K562 (cell line): ENCODE measurements at regions not wholly inside any gene's neighbourhood (a gene's known extent, or its start where the extent isn't known, plus 50 kb on each side); places are given as distances from the start of the nearest gene placed in this dataset.

ENCODE experiments used
- ATAC-seq: fragments of 200-7000 bp; cut with Tn5 transposase; 3 replicates; pipeline ENCODE4 v1.9.1; 2020; ENCODE audit warnings: moderate library complexity
- BruUV-seq: library from RNA; stranded (reverse); fragments of 400-500 nt; replicated peaks from 2 replicates; lab custom pipeline; 2021; lab: Mats Ljungman, UMichigan
- CTCF ChIA-PET: fragments of 300-600 bp; formaldehyde crosslinking; extraction: SDS; loops from one replicate; lab custom pipeline; 2021; ENCODE audit warnings: low intra/inter-chr PET ratio; lab: Yijun Ruan, JAX
- POLR2A ChIA-PET: fragments of 300-600, 350-650 bp; sonication (Branson Sonifier 250); formaldehyde crosslinking; extraction: SDS; loops from one replicate; lab custom pipeline; 2021; ENCODE audit warnings: antibody characterized with exemption, inconsistent platforms; lab: Yijun Ruan, JAX
- DNase-seq, 4 experiments: peaks; one replicate each; pipeline versions ENCODE4 v3.0.0 to v3.0.0-alpha.2; 2011 to 2018; ENCODE audit warnings: low spot score in 3 of 4, mixed read lengths in 3 of 4; ENCODE audit errors: extremely low read depth in 1 of 4
- FAIRE-seq: peaks from 2 replicates; lab custom pipeline; 2011; peaks lifted over from hg19 to GRCh38; lab: Jason Lieb, UNC
- H2AFZ ChIP-seq: 2 replicates; pipeline ENCODE4 v1.6.0; 2011; ENCODE audit warnings: low read depth, low read length, control low read depth, inconsistent platforms
- H3K27ac ChIP-seq: fragments of 200-600 bp; 3 replicates; pipeline ENCODE4 v1.8.0; 2011; ENCODE audit warnings: low read depth, mild to moderate bottlenecking, control low read depth, inconsistent platforms, low read length, moderate library complexity, mixed read lengths; ENCODE audit errors: extremely low read depth
- H3K27me3 ChIP-seq, 2 experiments: fragments of 300-600 bp in 1 of 2; 2 replicates in 1 of 2; 3 replicates in 1 of 2; pipeline versions ENCODE4 v1.6.0 to v1.8.0; 2011; ENCODE audit warnings: inconsistent platforms in 2 of 2, low read length in 2 of 2, mild to moderate bottlenecking in 1 of 2, mixed read lengths in 1 of 2, moderate library complexity in 1 of 2; ENCODE audit not compliant: control insufficient read depth in 2 of 2, insufficient read depth in 2 of 2
- H3K36me3 ChIP-seq: fragments of 300-600 bp; 3 replicates; pipeline ENCODE4 v1.8.0; 2011; ENCODE audit warnings: mild to moderate bottlenecking, low read length, inconsistent platforms; ENCODE audit not compliant: control insufficient read depth, insufficient read depth
- H3K4me1 ChIP-seq, 2 experiments: fragments of 200-600 bp in 1 of 2; replicated peaks in 1 of 2; 2 replicates in 1 of 2; 3 replicates in 1 of 2; pipeline versions ENCODE4 v1.5.1 to v1.8.0; 2011; ENCODE audit warnings: inconsistent platforms in 2 of 2, low read length in 2 of 2, mild to moderate bottlenecking in 1 of 2, mixed read lengths in 1 of 2, moderate library complexity in 1 of 2; ENCODE audit not compliant: control insufficient read depth in 2 of 2, insufficient read depth in 2 of 2
- H3K4me2 ChIP-seq: 2 replicates; pipeline ENCODE4 v1.6.1; 2011; ENCODE audit warnings: low read length, control low read depth, inconsistent platforms, mixed read lengths; ENCODE audit not compliant: insufficient read depth
- H3K4me3 ChIP-seq: fragments of 200-600 bp; sonication (generic), shearing (Covaris generic); 2 replicates; pipeline ENCODE4 v1.5.1; 2016; ENCODE audit warnings: control low read depth, inconsistent platforms
- H3K79me2 ChIP-seq: fragments of 200-600 bp; 3 replicates; pipeline ENCODE4 v1.8.0; 2011; ENCODE audit warnings: low read length, inconsistent platforms; ENCODE audit not compliant: control insufficient read depth, insufficient read depth
- H3K9ac ChIP-seq, 2 experiments: 2 replicates each; pipeline versions ENCODE4 v1.6.0 to v1.6.1; 2011; ENCODE audit warnings: low read depth in 2 of 2, low read length in 2 of 2, control low read depth in 1 of 2, inconsistent platforms in 1 of 2, mild to moderate bottlenecking in 1 of 2, mixed read lengths in 1 of 2; ENCODE audit not compliant: insufficient read depth in 1 of 2
- H3K9me1 ChIP-seq: one replicate; pipeline ENCODE4 v1.6.0; 2011; ENCODE audit warnings: inconsistent platforms, mild to moderate bottlenecking, low read length, moderate library complexity; ENCODE audit not compliant: control insufficient read depth, insufficient read depth
- H3K9me3 ChIP-seq: replicated peaks from 2 replicates; pipeline ENCODE4 v1.5.1; 2011; ENCODE audit warnings: low read depth, low read length, inconsistent platforms; ENCODE audit not compliant: control insufficient read depth, insufficient read depth
- H4K20me1 ChIP-seq: replicated peaks from 2 replicates; pipeline ENCODE4 v1.6.1; 2011; ENCODE audit warnings: low read length, inconsistent platforms, mixed read lengths; ENCODE audit not compliant: control insufficient read depth, insufficient read depth
- ATF3 ChIP-seq, 2 experiments: fragments of 450-650 bp in 1 of 2; sonication (generic) in 1 of 2; formaldehyde crosslinking in 1 of 2; IDR thresholded peaks in 1 of 2; conservative IDR thresholded peaks in 1 of 2; 2 replicates each; pipeline versions ENCODE4 v1.6.1 to v1.8.1; 2016 to 2023; ENCODE audit warnings: mild to moderate bottlenecking in 2 of 2, moderate library complexity in 2 of 2, inconsistent platforms in 1 of 2, missing genetic modification reagents in 1 of 2
- ATF4 ChIP-seq: fragments of 450-650 bp; formaldehyde crosslinking; IDR thresholded peaks from 2 replicates; pipeline ENCODE4 v1.4.0; 2022; ENCODE audit warnings: mild to moderate bottlenecking, moderate library complexity
- CTCFL ChIP-seq: IDR thresholded peaks from 2 replicates; pipeline ENCODE4 v1.6.1; 2011; ENCODE audit warnings: borderline replicate concordance, low read depth, mild to moderate bottlenecking, moderate library complexity, low read length; ENCODE audit not compliant: insufficient read depth, poor library complexity, severe bottlenecking
- KDM2B ChIP-seq: fragments of 250-450 bp; sonication (Bioruptor Pico); IDR thresholded peaks from 2 replicates; pipeline ENCODE4 v1.8.0; 2021; ENCODE audit warnings: mild to moderate bottlenecking, moderate library complexity
- L3MBTL2 ChIP-seq: fragments of 450-650 bp; IDR thresholded peaks from 2 replicates; pipeline ENCODE4 v1.6.1; 2016; ENCODE audit warnings: mild to moderate bottlenecking, moderate library complexity
- MYC ChIP-seq, 2 experiments: fragments of 250-450 bp in 1 of 2; sonication (Bioruptor Pico) in 1 of 2; IDR thresholded peaks; 2 replicates each; pipeline versions ENCODE4 v1.5.1 to v1.6.1; 2012 to 2021; ENCODE audit warnings: low read depth in 2 of 2, borderline replicate concordance in 1 of 2, improper control_type of control experiment in 1 of 2, low read length in 1 of 2, mild to moderate bottlenecking in 1 of 2, moderate library complexity in 1 of 2
- RERE ChIP-seq: sonication (generic); formaldehyde crosslinking; IDR thresholded peaks from 2 replicates; pipeline ENCODE4 v1.8.0; 2023; ENCODE audit warnings: missing genetic modification reagents, mild to moderate bottlenecking, borderline replicate concordance
- ZNF408 ChIP-seq: fragments of 250-450 bp; sonication (Bioruptor Pico); IDR thresholded peaks from 2 replicates; pipeline ENCODE4 v1.4.0; 2020; ENCODE audit warnings: low read depth, mild to moderate bottlenecking, moderate library complexity
- whole genome bisulfite sequencing: fragments of 100-300 bp; shearing (Covaris generic); methylation state at CpG from one replicate; pipeline ENCODE4 v1.1.6; 2016; ENCODE audit warnings: low coverage, mixed read lengths; ENCODE audit not compliant: insufficient coverage; ENCODE audit errors: missing lambda C conversion rate; 5-methylcytosine and 5-hydroxymethylcytosine counted together
- in situ Hi-C: fragments of 300-500 bp; cut with MboI; formaldehyde crosslinking; loops from 4 replicates; pipeline ENCODE4 v1.15.0; 2018; ENCODE audit warnings: inconsistent platforms, mixed read lengths
- intact Hi-C: fragments of 100-400 bp; cut with micrococcal nuclease; formaldehyde crosslinking; loops from 2 replicates; pipeline ENCODE4 v1.14.2; 2022

DNA sequence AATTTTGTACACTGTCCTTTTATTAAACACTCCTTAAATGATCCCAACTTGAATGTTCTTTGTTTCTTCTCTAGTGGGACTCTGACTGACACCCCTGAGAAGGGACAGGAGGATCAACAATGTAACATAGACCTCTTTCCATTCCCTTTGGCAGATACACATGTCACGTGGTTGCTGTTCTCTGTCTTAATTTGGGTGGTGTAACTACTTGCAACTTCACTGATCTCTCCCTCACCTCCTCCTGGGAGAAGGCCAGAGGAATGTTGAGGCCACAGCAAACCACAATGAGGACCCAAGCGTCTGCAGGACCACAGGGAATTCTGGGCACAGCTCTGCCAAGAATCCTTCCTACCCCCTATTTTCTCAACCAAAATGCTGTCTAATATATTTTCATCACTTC, 205.6 kb downstream of the RTP5 start:
- FAIRE-seq = no peak
- no peak for TF ChIP-seq ZNF408 (CRISPR knock-in tag)
- TF ChIP-seq ATF3 (IDR thresholded peaks at IDR 0.05) = peak; percentile 23; the same call in 1 of the 2 replicates
- TF ChIP-seq ATF3 (CRISPR knock-in tag; conservative IDR thresholded peaks at IDR 0.05) = no peak
- peak; percentile 68; the same call in 1 of the 2 replicates for TF ChIP-seq L3MBTL2
- peak; percentile 66 for TF ChIP-seq MYC (IDR thresholded peaks at IDR 0.05; ENCODE audit: low read depth, low read length)
- TF ChIP-seq MYC (CRISPR knock-in tag; IDR thresholded peaks at IDR 0.05; ENCODE audit: borderline replicate concordance, low read depth) = no peak
- TF ChIP-seq ATF4 (CRISPR knock-in tag) = peak; percentile 77
- TF ChIP-seq CTCFL = no peak
- TF ChIP-seq RERE = no peak
- TF ChIP-seq KDM2B = no peak

More for the DNA sequence above, 205.6 kb downstream of the RTP5 start:
- Histone ChIP-seq H3K4me2 (no peak overlapping the region), H3K9me3 (no peaks in the 10 kb centered on the region), H3K9me1 (no peaks in the 10 kb centered on the region), H3K9ac (no peak overlapping the region), H4K20me1 (no peaks in the 10 kb centered on the region), H3K27me3 (no peaks in the 10 kb centered on the region; a peak in 1 of 5 replicates), H3K36me3 (no peaks in the 10 kb centered on the region), H3K27ac (no peak overlapping the region), H3K79me2 (no peaks in the 10 kb centered on the region), H3K4me3 (no peak overlapping the region), H2AFZ (no peak overlapping the region), H3K4me1 (peaks cover 0 to 6% of the 10 kb centered on the region in 2 experiments; a peak in 2 of 5 replicates)
- 0% methylated on average over 2 of the region's 2 CpGs for WGBS
- CTCF ChIA-PET = no interaction called here
- in situ Hi-C loops = no loop called here
- no TSS peak for BruUV-seq
- DNase-seq = no peak
- intact Hi-C loops = no loop called here
- ATAC-seq = peak; percentile 51
- POLR2A ChIA-PET = interaction anchor here (0.8 kb wide), 1 partner anchor 441 kb away, joined by 3 read pairs; no protein-coding TSS in a partner anchor
